ENCODE measurements at regions not wholly inside any gene's neighbourhood (a gene's known extent, or its start where the extent isn't known, plus 50 kb on each side); places are given as distances from the start of the nearest gene placed in this dataset.
"Not testable (repeated sequence)": the region's sequence is repeated elsewhere in the genome, so short reads cannot be mapped to it uniquely, and the experiment has no call there.

- no peak for DNase-seq
These were observed 50.6 kb upstream of the COG2 start for GRCh38 chr1:230591678-230592077.

GRCh38 chr1:230589951-230590350 is 52.3 kb upstream of the COG2 start:
- DNase-seq = no peak

- DNase-seq = no peak
These were observed 53.9 kb upstream of the COG2 start for GRCh38 chr1:230588323-230588746.

GRCh38 chr1:230587061-230587460 is 55.2 kb upstream of the COG2 start:
- no peak for DNase-seq

- no peak for DNase-seq
These were observed 57.6 kb upstream of the COG2 start for GRCh38 chr1:230584660-230585059.

- DNase-seq = no peak
These were observed 60.7 kb upstream of the COG2 start for GRCh38 chr1:230581446-230582079.

- no peak for DNase-seq
These were observed 63.7 kb upstream of the COG2 start for GRCh38 chr1:230578616-230579015.

GRCh38 chr1:230577537-230577936 is 64.7 kb upstream of the COG2 start:
- DNase-seq = no peak

GRCh38 chr1:230575886-230576500 is 66.3 kb upstream of the COG2 start:
- DNase-seq = no peak

GRCh38 chr1:230574502-230574901 is 67.8 kb upstream of the COG2 start:
- DNase-seq = no peak

GRCh38 chr1:230573658-230574057 is 68.6 kb upstream of the COG2 start:
- DNase-seq = no peak

GRCh38 chr1:230572121-230573105 is 69.9 kb upstream of the COG2 start:
- DNase-seq = no peak

- no peak for DNase-seq
These were observed 71.4 kb upstream of the COG2 start for GRCh38 chr1:230570724-230571360.

GRCh38 chr1:230569201-230569600 is 73.1 kb upstream of the COG2 start:
- DNase-seq = no peak

GRCh38 chr1:230568676-230569075 is 73.6 kb upstream of the COG2 start:
- DNase-seq = no peak

- DNase-seq = peak; percentile 3
These were observed 74.3 kb upstream of the COG2 start for GRCh38 chr1:230568008-230568407.

- DNase-seq = no peak
These were observed 75.1 kb upstream of the COG2 start for GRCh38 chr1:230567221-230567575.

- DNase-seq = not testable (repeated sequence)
These were observed 75.6 kb upstream of the COG2 start for GRCh38 chr1:230566532-230567220.

- DNase-seq = no peak
These were observed 77.1 kb upstream of the COG2 start for GRCh38 chr1:230565141-230565540.

- DNase-seq = no peak
These were observed 78.7 kb upstream of the COG2 start for GRCh38 chr1:230563591-230563990.

GRCh38 chr1:230561570-230561969 is 80.7 kb upstream of the COG2 start:
- no peak for DNase-seq

- no peak for DNase-seq
These were observed 84.0 kb upstream of the COG2 start for GRCh38 chr1:230558324-230558723.

- no peak for DNase-seq
These were observed 85.8 kb upstream of the COG2 start for GRCh38 chr1:230556453-230556852.

All from NCI-H226 (cell line).